ENCODE measurements at regions not wholly inside any gene's neighbourhood (a gene's known extent, or its start where the extent isn't known, plus 50 kb on each side); places are given as distances from the start of the nearest gene placed in this dataset.

DNA sequence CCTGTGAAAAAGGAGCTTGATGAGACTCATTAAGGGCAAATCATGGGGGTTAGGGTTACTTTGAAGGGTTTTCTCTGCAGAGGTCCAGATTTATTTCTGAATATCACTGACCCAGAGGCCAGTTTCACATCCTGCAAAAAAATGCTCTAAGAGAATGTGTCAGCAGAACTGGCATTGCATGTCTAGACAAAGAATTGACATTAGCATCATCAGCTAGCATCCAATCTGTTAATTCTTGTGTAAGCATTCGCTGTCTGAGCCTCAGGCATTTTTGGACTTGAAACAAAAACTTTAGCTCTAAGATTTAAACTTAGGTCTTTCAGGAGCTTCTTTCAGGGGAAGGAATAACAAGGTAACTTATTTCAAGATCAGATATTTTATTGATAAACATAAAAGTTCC lies 187.9 kb upstream of the ELL2 start:
- TF ChIP-seq, protein P1, sequence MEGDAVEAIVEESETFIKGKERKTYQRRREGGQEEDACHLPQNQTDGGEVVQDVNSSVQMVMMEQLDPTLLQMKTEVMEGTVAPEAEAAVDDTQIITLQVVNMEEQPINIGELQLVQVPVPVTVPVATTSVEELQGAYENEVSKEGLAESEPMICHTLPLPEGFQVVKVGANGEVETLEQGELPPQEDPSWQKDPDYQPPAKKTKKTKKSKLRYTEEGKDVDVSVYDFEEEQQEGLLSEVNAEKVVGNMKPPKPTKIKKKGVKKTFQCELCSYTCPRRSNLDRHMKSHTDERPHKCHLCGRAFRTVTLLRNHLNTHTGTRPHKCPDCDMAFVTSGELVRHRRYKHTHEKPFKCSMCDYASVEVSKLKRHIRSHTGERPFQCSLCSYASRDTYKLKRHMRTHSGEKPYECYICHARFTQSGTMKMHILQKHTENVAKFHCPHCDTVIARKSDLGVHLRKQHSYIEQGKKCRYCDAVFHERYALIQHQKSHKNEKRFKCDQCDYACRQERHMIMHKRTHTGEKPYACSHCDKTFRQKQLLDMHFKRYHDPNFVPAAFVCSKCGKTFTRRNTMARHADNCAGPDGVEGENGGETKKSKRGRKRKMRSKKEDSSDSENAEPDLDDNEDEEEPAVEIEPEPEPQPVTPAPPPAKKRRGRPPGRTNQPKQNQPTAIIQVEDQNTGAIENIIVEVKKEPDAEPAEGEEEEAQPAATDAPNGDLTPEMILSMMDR (IDR thresholded peaks at IDR 0.05), result no peak
- CTCF ChIA-PET, result no interaction called here
- H3K4me3 ChIP-seq (ENCODE audit: low read length), result no peak overlapping the region
- no peaks in the 10 kb centered on the region for H3K36me3 ChIP-seq (ENCODE audit: insufficient read depth, low read length)
- H3K27ac ChIP-seq (ENCODE audit: low read depth in 1 of 2, low read length in 2 of 2), result no peak overlapping the region
- no peaks in the 10 kb centered on the region for H3K9me3 ChIP-seq (ENCODE audit: control insufficient read depth in 1 of 2, insufficient read depth in 1 of 2, low read length in 2 of 2)
- intact Hi-C loops (cut with DNase I, micrococcal nuclease), result no loop called here
- H3K9me3 Mint-ChIP-seq, result no peaks in the 10 kb centered on the region
- DNase-seq (no peak), ATAC-seq (ENCODE audit: poor library complexity) (no peak)
- no peaks in the 10 kb centered on the region for H3K4me1 ChIP-seq (ENCODE audit: insufficient read depth, low read length)
- H3K27ac Mint-ChIP-seq, result no peak overlapping the region
- H3K4me3 Mint-ChIP-seq, result no peak overlapping the region
- peaks cover 6% of the 10 kb centered on the region for H3K27me3 Mint-ChIP-seq
- H3K36me3 Mint-ChIP-seq (ENCODE audit: low read depth), result no peaks in the 10 kb centered on the region
- POLR2A ChIA-PET, result no interaction called here
- no peaks in the 10 kb centered on the region for H3K4me1 Mint-ChIP-seq (ENCODE audit: low read depth)
- no peaks in the 10 kb centered on the region for H3K27me3 ChIP-seq (ENCODE audit: control insufficient read depth in 1 of 2, insufficient read depth in 2 of 2, low read length in 2 of 2)

DNA sequence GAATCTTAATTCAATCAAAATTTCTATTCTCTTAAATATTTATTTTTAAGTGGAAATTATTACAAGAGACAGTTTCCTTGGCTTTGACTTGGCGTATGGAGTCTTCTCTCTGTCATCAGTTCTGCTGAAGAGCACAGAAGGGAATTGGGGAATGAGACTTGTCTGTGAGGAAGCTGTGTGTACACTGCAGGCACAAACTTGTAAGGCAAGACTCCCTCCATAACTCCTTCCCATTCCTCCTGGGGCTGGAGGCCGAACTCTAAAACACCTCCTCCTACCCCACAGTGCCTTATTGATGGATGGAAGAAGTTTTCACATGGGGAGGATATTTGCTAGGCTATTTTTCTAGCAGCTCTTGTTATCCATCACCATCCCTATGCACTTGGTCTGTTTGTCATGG lies 187.4 kb upstream of the ELL2 start:
- Mint-ChIP-seq H3K27me3 (peaks cover 6% of the 10 kb centered on the region), H3K9me3 (no peaks in the 10 kb centered on the region), H3K36me3 (ENCODE audit: low read depth) (no peaks in the 10 kb centered on the region), H3K4me3 (no peak overlapping the region), H3K4me1 (ENCODE audit: low read depth) (no peaks in the 10 kb centered on the region), H3K27ac (no peak overlapping the region)
- Histone ChIP-seq H3K4me3 (ENCODE audit: low read length) (no peak overlapping the region), H3K27me3 (ENCODE audit: control insufficient read depth in 1 of 2, insufficient read depth in 2 of 2, low read length in 2 of 2) (no peaks in the 10 kb centered on the region), H3K4me1 (ENCODE audit: insufficient read depth, low read length) (no peaks in the 10 kb centered on the region), H3K36me3 (ENCODE audit: insufficient read depth, low read length) (no peaks in the 10 kb centered on the region), H3K27ac (ENCODE audit: low read depth in 1 of 2, low read length in 2 of 2) (no peak overlapping the region), H3K9me3 (ENCODE audit: control insufficient read depth in 1 of 2, insufficient read depth in 1 of 2, low read length in 2 of 2) (no peaks in the 10 kb centered on the region)
- intact Hi-C loops (cut with DNase I, micrococcal nuclease), result no loop called here
- TF ChIP-seq, protein P1 (IDR thresholded peaks at IDR 0.05), result no peak
- ChIA-PET CTCF (no interaction called here), POLR2A (no interaction called here)
- DNase-seq (no peak), ATAC-seq (ENCODE audit: poor library complexity) (no peak)

DNA sequence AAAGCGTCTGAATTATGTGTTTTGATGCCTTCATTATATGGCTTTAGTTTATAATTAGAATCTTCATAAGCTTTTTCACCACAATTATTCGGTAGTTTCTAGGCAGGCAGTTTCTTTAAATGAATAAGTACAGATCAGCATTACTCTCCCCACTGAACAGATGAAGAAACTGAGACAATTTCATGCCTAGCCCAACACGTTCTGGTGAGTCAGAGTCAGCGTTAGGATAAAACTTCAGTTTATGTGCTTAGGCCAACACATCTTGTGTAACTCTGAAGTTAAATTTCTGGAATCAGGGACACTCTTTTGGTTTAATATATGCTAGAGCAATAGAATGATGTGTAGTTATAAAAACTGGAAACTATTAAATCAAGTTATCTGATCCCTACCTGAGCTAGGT lies 186.7 kb upstream of the ELL2 start:
- H3K9me3 Mint-ChIP-seq, result no peaks in the 10 kb centered on the region
- no peaks in the 10 kb centered on the region for H3K4me1 ChIP-seq (ENCODE audit: insufficient read depth, low read length)
- POLR2A ChIA-PET, result no interaction called here

More for the DNA sequence above, 186.7 kb upstream of the ELL2 start:
- no peaks in the 10 kb centered on the region for H3K9me3 ChIP-seq (ENCODE audit: control insufficient read depth in 1 of 2, insufficient read depth in 1 of 2, low read length in 2 of 2)
- H3K27me3 ChIP-seq (ENCODE audit: control insufficient read depth in 1 of 2, insufficient read depth in 2 of 2, low read length in 2 of 2), result no peaks in the 10 kb centered on the region
- no peaks in the 10 kb centered on the region for H3K36me3 ChIP-seq (ENCODE audit: insufficient read depth, low read length)
- ATAC-seq (ENCODE audit: poor library complexity), result no peak
- no peaks in the 10 kb centered on the region for H3K4me1 Mint-ChIP-seq (ENCODE audit: low read depth)
- no peak overlapping the region for H3K4me3 Mint-ChIP-seq
- H3K27ac ChIP-seq (ENCODE audit: low read depth in 1 of 2, low read length in 2 of 2), result no peak overlapping the region
- intact Hi-C loops (cut with DNase I, micrococcal nuclease), result no loop called here
- CTCF ChIA-PET, result no interaction called here
- TF ChIP-seq, protein P1 (IDR thresholded peaks at IDR 0.05), result no peak
- no peak overlapping the region for H3K27ac Mint-ChIP-seq
- H3K36me3 Mint-ChIP-seq (ENCODE audit: low read depth), result no peaks in the 10 kb centered on the region
- peaks cover 6% of the 10 kb centered on the region for H3K27me3 Mint-ChIP-seq
- no peak overlapping the region for H3K4me3 ChIP-seq (ENCODE audit: low read length)
- no peak for DNase-seq

Data from CD4-positive, alpha-beta T cell (primary cell).